Activated naive CD4-positive, alpha-beta T cell treated with anti-CD3 and anti-CD28 coated beads, Interleukin-2, amount 50 U/mL, for 72 hours (primary cell): ENCODE measurements at regions not wholly inside any gene's neighbourhood (a gene's known extent, or its start where the extent isn't known, plus 50 kb on each side); places are given as distances from the start of the nearest gene placed in this dataset.

Source experiments
- ATAC-seq, 2 donors: fragments of 150-1000 bp; cut with Tn5 transposase; 2 replicates each; pipeline ENCODE4 v1.10.0; 2021; ENCODE audit warnings: mild to moderate bottlenecking in 2 of 2, moderate library complexity in 2 of 2
- DNase-seq, 2 donors: peaks; one replicate each; pipeline ENCODE4 v3.0.0; 2021 to 2022; ENCODE audit warnings: low spot score in 2 of 2
- H3K27ac Mint-ChIP-seq, 2 donors: one replicate each; pipeline ENCODE4 v1.8.0; 2022; ENCODE audit warnings: mild to moderate bottlenecking in 2 of 2, mixed read lengths in 2 of 2
- H3K36me3 Mint-ChIP-seq, 2 donors: one replicate each; pipeline ENCODE4 v1.8.0; 2022; ENCODE audit warnings: mixed read lengths in 2 of 2
- H3K9me3 Mint-ChIP-seq, 2 donors: one replicate each; pipeline ENCODE4 v1.8.0; 2022; ENCODE audit warnings: mixed read lengths in 2 of 2

DNA sequence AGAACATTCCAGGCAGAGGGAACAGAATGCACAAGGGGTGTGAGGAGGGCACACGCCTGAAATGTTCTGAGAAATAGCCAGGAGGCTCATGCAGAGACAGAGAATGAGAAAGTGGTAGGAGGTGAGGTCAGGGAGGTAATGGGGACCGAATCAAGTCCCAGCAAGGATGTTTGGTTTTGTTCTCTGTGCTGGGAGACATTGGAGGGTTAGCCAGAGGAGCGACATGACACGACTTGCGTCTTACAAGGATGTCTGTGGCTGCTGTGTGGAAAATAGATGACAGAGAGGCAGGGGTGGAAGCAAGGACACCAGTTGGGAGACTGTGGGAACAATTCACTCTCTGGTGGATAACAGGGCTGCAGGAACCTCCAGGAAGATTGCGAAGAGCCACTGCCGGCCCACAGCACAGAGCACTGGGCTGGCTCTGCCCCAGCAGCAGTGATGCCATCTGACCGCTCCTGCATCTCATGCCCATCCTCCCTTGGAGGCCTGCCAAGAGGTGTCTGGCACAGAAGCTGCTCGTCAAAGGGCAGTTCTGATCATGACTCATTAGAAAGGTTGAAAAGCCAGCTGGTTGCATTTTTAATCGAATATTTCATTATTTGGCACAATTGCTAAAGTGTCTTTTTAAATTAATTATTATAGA is 57.7 kb upstream of the CD83 start:
- Mint-ChIP-seq H3K36me3 (peaks cover 0 to 6% of the 10 kb centered on the region in 2 donors), H3K27ac (no peak overlapping the region), H3K9me3 (no peaks in the 10 kb centered on the region)
- no peak for ATAC-seq
- DNase-seq, result no peak

DNA sequence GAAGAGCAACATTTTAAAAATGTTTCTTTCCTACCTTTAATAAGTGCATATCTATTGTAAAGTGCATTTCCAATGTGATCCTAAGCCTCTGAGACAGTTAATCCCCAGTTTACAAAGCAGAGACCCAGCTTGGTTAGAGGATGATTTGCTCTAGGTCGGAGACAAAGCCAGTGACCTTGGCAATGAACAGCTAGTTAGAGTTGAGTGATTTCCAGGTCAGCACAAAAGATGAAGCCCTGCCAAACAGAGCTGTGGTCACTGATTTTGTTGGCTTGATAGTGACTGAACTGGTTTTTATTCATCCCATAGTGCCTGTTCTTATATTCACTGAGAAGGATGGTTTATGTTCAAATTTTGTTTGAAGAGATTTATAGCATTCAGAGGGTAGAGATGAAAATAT is 56.6 kb upstream of the CD83 start:
- Mint-ChIP-seq H3K36me3 (peaks cover 0 to 6% of the 10 kb centered on the region in 2 donors), H3K9me3 (no peaks in the 10 kb centered on the region), H3K27ac (no peak overlapping the region)
- DNase-seq, result no peak
- ATAC-seq, result no peak

DNA sequence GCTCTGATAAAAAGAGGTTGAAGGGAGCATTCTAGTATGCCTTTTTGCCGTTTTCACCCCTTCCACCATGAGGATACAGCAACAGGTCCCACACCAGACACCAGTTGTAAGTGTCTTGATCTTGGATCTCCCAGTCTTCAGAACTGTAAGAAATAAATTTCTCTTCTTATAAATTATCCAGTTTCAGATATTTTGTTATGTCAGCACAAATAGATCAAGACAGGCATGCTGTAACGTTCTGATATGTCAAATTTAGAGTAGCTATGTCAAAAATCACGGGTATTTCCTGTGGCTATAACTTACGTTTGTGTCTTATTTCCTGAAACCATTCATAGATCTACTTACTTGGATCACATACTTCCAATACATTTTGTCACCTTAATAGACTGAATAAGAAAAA is 55.9 kb upstream of the CD83 start:
- no peaks in the 10 kb centered on the region for H3K9me3 Mint-ChIP-seq
- no peak for DNase-seq

DNA sequence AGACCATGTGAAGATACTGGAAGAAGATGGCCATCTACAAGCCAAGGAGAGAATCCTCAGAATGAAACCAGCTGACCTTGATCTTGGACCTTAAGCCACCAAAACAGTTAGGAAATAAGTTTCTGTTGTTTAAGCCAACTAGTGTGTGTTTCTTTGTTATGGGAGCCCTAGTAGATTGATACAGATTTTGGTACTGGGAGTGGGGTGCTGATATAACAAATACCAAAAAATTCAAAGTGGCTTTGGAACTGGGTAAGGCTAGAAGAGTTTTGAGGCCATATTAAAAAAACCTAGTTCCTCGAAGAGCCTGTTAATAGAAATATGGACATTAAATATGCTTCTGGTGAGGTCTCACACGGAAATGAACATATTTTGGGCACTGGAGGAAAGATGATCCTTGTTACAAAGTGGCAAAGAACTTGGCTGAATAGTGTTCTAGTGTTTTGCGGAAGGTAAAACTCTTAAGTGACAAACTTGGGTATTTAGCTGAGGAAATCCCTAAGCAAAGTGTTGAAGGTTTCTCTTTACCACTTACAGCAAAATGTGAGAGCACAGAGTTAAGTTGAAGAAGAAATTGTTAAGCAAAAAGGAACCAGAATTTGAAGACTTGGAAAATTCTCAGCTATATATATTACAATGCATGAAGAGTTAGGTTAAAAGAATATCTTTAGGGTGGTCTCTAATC is 55.1 kb upstream of the CD83 start:
- no peaks in the 10 kb centered on the region for H3K9me3 Mint-ChIP-seq
- ATAC-seq (no peak), DNase-seq (no peak)
- H3K27ac Mint-ChIP-seq, result no peak overlapping the region
- H3K36me3 Mint-ChIP-seq, result peaks cover 0 to 6% of the 10 kb centered on the region in 2 donors

More for the DNA sequence above, 55.9 kb upstream of the CD83 start:
- H3K36me3 Mint-ChIP-seq, result peaks cover 0 to 6% of the 10 kb centered on the region in 2 donors
- ATAC-seq, result no peak
- no peak overlapping the region for H3K27ac Mint-ChIP-seq

DNA sequence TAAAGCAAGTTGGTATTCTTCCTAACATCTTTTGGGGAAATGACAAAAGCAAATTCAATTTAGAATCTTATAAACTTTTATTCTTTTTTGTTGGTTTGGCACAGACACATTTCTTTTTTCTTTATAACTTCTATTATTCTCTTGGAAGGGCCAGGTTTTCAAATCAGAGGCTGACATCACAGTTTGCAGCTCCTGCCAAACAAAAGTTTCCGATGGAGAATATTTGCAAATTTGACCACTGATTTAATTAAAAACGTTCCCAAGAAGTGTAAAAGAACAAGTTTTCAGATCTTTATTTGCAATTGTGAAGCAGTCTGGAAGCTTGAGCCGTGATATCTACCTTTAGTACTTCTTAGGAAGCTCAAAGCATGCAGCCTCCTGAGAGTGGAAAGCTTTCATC is 53.8 kb upstream of the CD83 start:
- Mint-ChIP-seq H3K27ac (no peak overlapping the region), H3K9me3 (no peaks in the 10 kb centered on the region), H3K36me3 (peaks cover 0 to 6% of the 10 kb centered on the region in 2 donors)
- DNase-seq, result no peak
- ATAC-seq, result no peak

DNA sequence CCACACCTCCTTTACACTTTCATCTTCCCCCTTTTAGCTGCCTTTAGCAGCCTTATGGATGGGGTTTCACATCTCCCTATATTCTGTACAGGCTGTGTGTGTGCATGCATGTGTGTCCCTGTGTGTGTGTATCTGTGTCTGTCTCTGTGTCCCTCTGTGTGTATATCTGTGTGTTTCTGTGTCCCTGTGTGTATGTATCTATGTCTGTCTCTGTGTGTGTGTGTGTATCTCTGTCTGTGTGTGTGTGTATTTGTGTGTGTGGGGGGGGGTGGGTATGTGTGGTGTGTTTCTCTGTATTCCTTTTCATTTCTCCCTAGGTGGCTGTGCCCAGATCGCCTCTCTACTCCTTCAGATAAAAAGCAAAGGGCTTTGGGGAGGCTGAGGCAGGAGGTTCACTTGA is 52.2 kb upstream of the CD83 start:
- H3K36me3 Mint-ChIP-seq, result peaks cover 0 to 6% of the 10 kb centered on the region in 2 donors
- DNase-seq, result no peak
- H3K27ac Mint-ChIP-seq, result no peak overlapping the region
- H3K9me3 Mint-ChIP-seq, result no peaks in the 10 kb centered on the region
- ATAC-seq, result no peak

DNA sequence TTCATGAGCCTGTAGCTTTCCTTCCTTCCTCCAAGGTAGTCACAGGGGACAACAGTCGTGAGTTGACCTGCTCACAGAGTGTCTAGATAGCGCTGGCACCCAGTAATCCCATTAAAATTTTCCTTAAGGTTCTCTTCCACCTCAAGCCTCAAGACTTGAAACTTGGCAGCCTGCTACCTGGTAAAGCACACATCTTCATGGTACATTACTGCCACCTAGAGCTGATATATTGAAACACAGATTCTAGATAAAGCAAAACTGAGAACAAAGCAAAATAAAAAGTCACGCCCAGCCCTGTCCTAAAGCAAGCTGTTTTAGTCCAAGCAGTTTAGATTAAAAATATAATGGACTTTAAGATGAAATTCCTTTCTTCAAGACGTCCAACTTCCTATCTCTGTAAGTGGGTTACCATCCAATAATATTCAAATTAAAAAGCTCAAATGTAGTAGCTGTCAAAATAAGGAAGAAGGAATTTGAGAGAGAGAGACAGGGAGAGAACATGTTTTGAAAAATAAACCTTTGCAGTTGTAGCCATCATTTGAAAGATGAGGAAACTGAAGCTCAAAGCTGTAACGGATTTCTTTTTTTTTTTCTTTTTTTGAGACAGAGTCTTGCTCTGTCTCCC is 50.7 kb upstream of the CD83 start:
- Mint-ChIP-seq H3K9me3 (no peaks in the 10 kb centered on the region), H3K36me3 (peaks cover 0 to 6% of the 10 kb centered on the region in 2 donors), H3K27ac (no peak overlapping the region)
- DNase-seq (no peak), ATAC-seq (peak; percentile 76 to 81)

DNA sequence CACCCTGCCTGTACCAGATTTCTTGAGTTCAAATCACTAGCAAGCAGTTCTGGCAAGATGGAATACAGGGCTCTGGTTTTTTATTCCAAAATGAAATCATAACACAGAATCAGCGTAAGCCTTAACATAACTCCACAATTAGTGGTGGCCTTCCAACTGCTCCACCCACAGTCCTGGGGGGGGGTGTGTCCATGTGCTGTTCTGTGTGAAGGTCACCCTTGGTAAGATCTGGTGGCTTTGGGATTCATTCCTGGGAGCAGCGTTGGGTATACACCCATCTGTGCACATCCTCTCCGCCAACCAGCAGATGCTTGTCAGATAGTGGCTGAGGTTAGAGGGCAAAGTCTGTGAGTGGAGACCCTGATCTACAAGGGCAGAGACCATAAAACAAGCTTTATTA is 49.9 kb upstream of the CD83 start:
- Mint-ChIP-seq H3K27ac (no peak overlapping the region), H3K36me3 (peaks cover 0 to under 1% of the 10 kb centered on the region in 2 donors), H3K9me3 (no peaks in the 10 kb centered on the region)
- DNase-seq (no peak), ATAC-seq (no peak)
